Mucosa of descending colon (tissue), 3 donors: ENCODE measurements at regions not wholly inside any gene's neighbourhood (a gene's known extent, or its start where the extent isn't known, plus 50 kb on each side); places are given as distances from the start of the nearest gene placed in this dataset.
A peak's percentile ranks its signal among the peaks of the same experiment; 100 is the strongest.

ENCODE experiments used
- ATAC-seq: fragments of 200-7000 bp; cut with Tn5 transposase; one replicate; pipeline ENCODE4 v1.9.1; 2020; ENCODE audit warnings: mild to moderate bottlenecking, moderate library complexity
- DNase-seq, 3 donors: peaks; one replicate each; pipeline ENCODE4 v3.0.0-alpha.2; 2020
- H3K36me3 ChIP-seq: fragments of 200-600 bp; one replicate; pipeline ENCODE4 v1.8.0; 2021; ENCODE audit warnings: low read depth, mild to moderate bottlenecking
- H3K4me1 ChIP-seq: fragments of 200-600 bp; one replicate; pipeline ENCODE4 v1.8.0; 2021; ENCODE audit warnings: low read depth, mild to moderate bottlenecking
- H3K4me3 ChIP-seq: fragments of 200-600 bp; one replicate; pipeline ENCODE4 v1.8.0; 2021; ENCODE audit warnings: mild to moderate bottlenecking
- H3K9me3 ChIP-seq: fragments of 200-600 bp; one replicate; pipeline ENCODE4 v1.8.0; 2021; ENCODE audit warnings: mild to moderate bottlenecking
- CTCF ChIP-seq: fragments of 200-600 bp; IDR thresholded peaks from one replicate; pipeline ENCODE4 v1.8.0; 2022; ENCODE audit warnings: antibody characterized with exemption, mild to moderate bottlenecking
- intact Hi-C, 2 donors: fragments of 100-400 bp; cut with DNase I in 1 of 2; cut with micrococcal nuclease in 1 of 2; formaldehyde crosslinking; loops; one replicate each; pipeline versions ENCODE4 v1.11.0 to v1.11.1; 2022; cut with DNase I, micrococcal nuclease
- donor health status: DM: no; HTN: no; CAD: no; lungs with moderate emphysema.
- donor health status: DM: no; HTN: no; CAD: no.
- donor health status: DM: no; HTN: yes; CAD: no.

- ATAC-seq = peak; percentile 23
- Histone ChIP-seq H3K4me3 (no peak overlapping the region), H3K4me1 (no peaks in the 10 kb centered on the region), H3K36me3 (no peaks in the 10 kb centered on the region), H3K9me3 (no peaks in the 10 kb centered on the region)
- no peak for TF ChIP-seq CTCF
- DNase-seq = no peak
- intact Hi-C loops = no loop called here
These were observed 401.9 kb downstream of the ZSWIM6 start for GRCh38 chr5:61734001-61734400.

GRCh38 chr5:61734966-61735365 lies 402.9 kb downstream of the ZSWIM6 start:
- Histone ChIP-seq H3K4me3 (no peak overlapping the region), H3K9me3 (no peaks in the 10 kb centered on the region), H3K36me3 (no peaks in the 10 kb centered on the region), H3K4me1 (no peaks in the 10 kb centered on the region)
- ATAC-seq (no peak), DNase-seq (no peak)
- intact Hi-C loops = no loop called here
- TF ChIP-seq CTCF = no peak

GRCh38 chr5:61735531-61735930 lies 403.5 kb downstream of the ZSWIM6 start:
- Histone ChIP-seq H3K4me1 (no peaks in the 10 kb centered on the region), H3K36me3 (no peaks in the 10 kb centered on the region), H3K4me3 (no peak overlapping the region), H3K9me3 (no peaks in the 10 kb centered on the region)
- intact Hi-C loops = no loop called here
- ATAC-seq = no peak
- DNase-seq = no peak
- no peak for TF ChIP-seq CTCF

GRCh38 chr5:61735995-61736394 lies 403.9 kb downstream of the ZSWIM6 start:
- DNase-seq (no peak), ATAC-seq (no peak)
- no peaks in the 10 kb centered on the region for H3K36me3 ChIP-seq
- H3K4me1 ChIP-seq = no peaks in the 10 kb centered on the region
- no peaks in the 10 kb centered on the region for H3K9me3 ChIP-seq
- H3K4me3 ChIP-seq = no peak overlapping the region
- TF ChIP-seq CTCF = no peak
- intact Hi-C loops = no loop called here

GRCh38 chr5:61737301-61737963 lies 405.4 kb downstream of the ZSWIM6 start:
- TF ChIP-seq CTCF = no peak
- H3K9me3 ChIP-seq = no peaks in the 10 kb centered on the region
- H3K4me3 ChIP-seq = no peak overlapping the region
- intact Hi-C loops = no loop called here
- no peak for DNase-seq
- H3K36me3 ChIP-seq = no peaks in the 10 kb centered on the region
- no peaks in the 10 kb centered on the region for H3K4me1 ChIP-seq
- ATAC-seq = no peak

- intact Hi-C loops = no loop called here
- ATAC-seq (no peak), DNase-seq (no peak)
- Histone ChIP-seq H3K4me1 (no peaks in the 10 kb centered on the region), H3K4me3 (no peak overlapping the region), H3K36me3 (no peaks in the 10 kb centered on the region), H3K9me3 (no peaks in the 10 kb centered on the region)
- TF ChIP-seq CTCF = no peak
These were observed 405.9 kb downstream of the ZSWIM6 start for GRCh38 chr5:61737964-61738340.
